A673 (cell line): ENCODE measurements at regions not wholly inside any gene's neighbourhood (a gene's known extent, or its start where the extent isn't known, plus 50 kb on each side); places are given as distances from the start of the nearest gene placed in this dataset.

Experiments used
- BruUV-seq: library from RNA; stranded (reverse); fragments of 400-500 nt; replicated peaks from 2 replicates; lab custom pipeline; 2021; lab: Mats Ljungman, UMichigan
- CTCF ChIA-PET: fragments of 300-600 bp; sonication (Branson Sonifier 250); formaldehyde crosslinking; loops from one replicate; lab custom pipeline; 2022; ENCODE audit warnings: antibody characterized with exemption; lab: Charles Lee
- POLR2A ChIA-PET: fragments of 300-600 bp; sonication (Branson Sonifier 250); formaldehyde crosslinking; loops from one replicate; lab custom pipeline; 2022; ENCODE audit warnings: antibody characterized with exemption; ENCODE audit not compliant: low non-redundant PET; lab: Charles Lee
- DNase-seq: peaks from one replicate; pipeline ENCODE4 v3.0.0-alpha.2; 2015; ENCODE audit warnings: low spot score
- H3K27ac ChIP-seq: fragments of 200-600 bp; sonication (generic); 2 replicates; pipeline ENCODE4 v1.5.1; 2016; ENCODE audit warnings: mixed run types, low read depth, mild to moderate bottlenecking, mixed read lengths, antibody characterized with exemption, low read length; ENCODE audit not compliant: poor library complexity, severe bottlenecking
- H3K27me3 ChIP-seq: fragments of 200-600 bp; sonication (generic); replicated peaks from 2 replicates; pipeline ENCODE4 v1.6.1; 2017; ENCODE audit warnings: mixed run types, low read depth, mild to moderate bottlenecking, mixed read lengths, antibody characterized with exemption, low read length; ENCODE audit not compliant: insufficient read depth, poor library complexity
- H3K36me3 ChIP-seq: fragments of 200-600 bp; sonication (generic); 2 replicates; pipeline ENCODE4 v1.6.1; 2016; ENCODE audit warnings: mixed run types, mild to moderate bottlenecking, mixed read lengths, antibody characterized with exemption, low read length; ENCODE audit not compliant: insufficient read depth, poor library complexity, severe bottlenecking
- H3K4me1 ChIP-seq: fragments of 200-600 bp; sonication (generic); 2 replicates; pipeline ENCODE4 v1.6.1; 2017; ENCODE audit warnings: mixed run types, mild to moderate bottlenecking, mixed read lengths, antibody characterized with exemption, low read length; ENCODE audit not compliant: insufficient read depth, poor library complexity, severe bottlenecking
- H3K4me3 ChIP-seq: fragments of 200-600 bp; sonication (generic); 2 replicates; pipeline ENCODE4 v1.5.1; 2016; ENCODE audit warnings: low read depth, mixed run types, mild to moderate bottlenecking, mixed read lengths, low read length; ENCODE audit not compliant: poor library complexity, severe bottlenecking
- H3K9me3 ChIP-seq: fragments of 200-600 bp; sonication (generic); 2 replicates; pipeline ENCODE4 v1.6.1; 2016; ENCODE audit warnings: mixed run types, low read depth, mild to moderate bottlenecking, mixed read lengths, antibody characterized with exemption, low read length; ENCODE audit not compliant: poor library complexity, severe bottlenecking
- EZH2 ChIP-seq: fragments of 200-600 bp; sonication (generic); IDR thresholded peaks from 2 replicates; pipeline ENCODE4 v1.6.1; 2017; ENCODE audit warnings: borderline replicate concordance, low read depth, mild to moderate bottlenecking, mixed read lengths, antibody characterized with exemption, low read length; ENCODE audit not compliant: poor library complexity, severe bottlenecking
- intact Hi-C: fragments of 100-400 bp; cut with micrococcal nuclease; formaldehyde crosslinking; loops from one replicate; pipeline ENCODE4 v1.10.0; 2022; ENCODE audit not compliant: unreplicated experiment
- TF ChIP-seq, protein P1 (sequence below): fragments of 300-800, 200-600 bp; sonication (generic); conservative IDR thresholded peaks from 2 replicates; pipeline ENCODE4 v1.5.1; 2017; ENCODE audit warnings: low read depth, mild to moderate bottlenecking, antibody characterized with exemption, low read length, moderate library complexity, mixed read lengths

DNA sequence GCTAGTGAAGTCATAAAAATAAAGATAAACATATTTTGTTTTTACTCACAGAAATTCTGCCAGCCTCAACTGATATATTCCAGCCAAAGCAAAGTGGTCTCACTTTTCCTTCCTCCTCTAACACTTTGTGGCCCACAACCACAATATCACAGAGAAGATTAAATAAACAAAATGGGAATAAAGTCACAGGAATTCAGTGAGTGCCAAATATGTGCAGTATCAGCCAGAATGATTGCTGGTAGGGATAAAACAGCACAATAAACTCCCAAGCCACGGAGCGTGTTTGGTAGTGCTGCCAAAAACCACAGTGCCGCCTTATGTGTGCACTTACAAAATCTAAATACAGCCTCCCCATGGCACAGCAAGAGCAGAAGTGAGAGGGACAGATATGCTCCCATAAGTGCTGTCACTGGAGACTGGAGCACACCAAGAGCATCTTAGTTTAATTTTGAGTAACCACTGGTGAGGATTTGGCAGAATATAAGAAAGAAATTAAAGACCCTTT, 155.8 kb downstream of the POM121L12 start:
- TF ChIP-seq, protein P1, sequence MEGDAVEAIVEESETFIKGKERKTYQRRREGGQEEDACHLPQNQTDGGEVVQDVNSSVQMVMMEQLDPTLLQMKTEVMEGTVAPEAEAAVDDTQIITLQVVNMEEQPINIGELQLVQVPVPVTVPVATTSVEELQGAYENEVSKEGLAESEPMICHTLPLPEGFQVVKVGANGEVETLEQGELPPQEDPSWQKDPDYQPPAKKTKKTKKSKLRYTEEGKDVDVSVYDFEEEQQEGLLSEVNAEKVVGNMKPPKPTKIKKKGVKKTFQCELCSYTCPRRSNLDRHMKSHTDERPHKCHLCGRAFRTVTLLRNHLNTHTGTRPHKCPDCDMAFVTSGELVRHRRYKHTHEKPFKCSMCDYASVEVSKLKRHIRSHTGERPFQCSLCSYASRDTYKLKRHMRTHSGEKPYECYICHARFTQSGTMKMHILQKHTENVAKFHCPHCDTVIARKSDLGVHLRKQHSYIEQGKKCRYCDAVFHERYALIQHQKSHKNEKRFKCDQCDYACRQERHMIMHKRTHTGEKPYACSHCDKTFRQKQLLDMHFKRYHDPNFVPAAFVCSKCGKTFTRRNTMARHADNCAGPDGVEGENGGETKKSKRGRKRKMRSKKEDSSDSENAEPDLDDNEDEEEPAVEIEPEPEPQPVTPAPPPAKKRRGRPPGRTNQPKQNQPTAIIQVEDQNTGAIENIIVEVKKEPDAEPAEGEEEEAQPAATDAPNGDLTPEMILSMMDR = no peak
- TF ChIP-seq EZH2 = no peak
- intact Hi-C loops = no loop called here
- no peaks in the 10 kb centered on the region for H3K4me1 ChIP-seq
- H3K4me3 ChIP-seq = no peak overlapping the region
- BruUV-seq = no TSS peak
- peaks cover 25% of the 10 kb centered on the region for H3K9me3 ChIP-seq
- H3K27me3 ChIP-seq = no peaks in the 10 kb centered on the region
- no peak overlapping the region for H3K27ac ChIP-seq
- CTCF ChIA-PET = no interaction called here
- DNase-seq = no peak
- no peaks in the 10 kb centered on the region for H3K36me3 ChIP-seq
- POLR2A ChIA-PET = interaction anchor here (0.6 kb wide), 1 partner anchor 50 kb away, joined by 3 read pairs; no protein-coding TSS in a partner anchor

DNA sequence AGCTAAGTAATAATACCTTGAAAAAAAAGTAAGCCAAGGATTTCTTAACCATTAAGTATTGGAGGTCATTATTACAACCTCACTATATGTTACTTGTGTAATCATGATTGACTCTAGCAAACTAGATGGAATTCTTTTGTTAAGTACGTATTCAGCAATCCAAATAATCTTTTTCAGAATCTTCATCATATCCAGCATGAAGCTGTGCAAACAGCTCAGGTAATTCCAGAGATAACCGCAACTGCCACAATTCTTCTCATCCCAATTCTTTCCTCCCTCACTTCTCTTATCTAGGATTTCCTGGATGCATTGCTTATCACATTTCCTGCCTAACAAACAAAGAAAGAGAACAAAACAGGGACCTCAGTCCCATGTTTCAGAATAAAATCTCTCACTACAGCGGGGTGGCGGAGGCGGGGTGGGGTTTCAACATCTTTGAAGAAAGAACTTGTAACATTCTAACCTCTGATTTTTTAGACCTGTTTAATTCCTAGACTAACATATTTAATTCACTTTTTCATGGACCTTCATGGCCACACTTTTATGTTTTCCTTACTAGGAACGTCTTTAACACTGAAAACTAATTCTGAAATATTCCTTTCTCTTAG, 156.5 kb downstream of the POM121L12 start:
- BruUV-seq = no TSS peak
- no peaks in the 10 kb centered on the region for H3K36me3 ChIP-seq
- H3K9me3 ChIP-seq = peaks cover 25% of the 10 kb centered on the region
- no peaks in the 10 kb centered on the region for H3K27me3 ChIP-seq
- ChIA-PET POLR2A (no interaction called here), CTCF (no interaction called here)
- no peak for TF ChIP-seq EZH2
- TF ChIP-seq, protein P1 = no peak
- no peaks in the 10 kb centered on the region for H3K4me1 ChIP-seq
- intact Hi-C loops = no loop called here
- DNase-seq = no peak
- H3K4me3 ChIP-seq = no peak overlapping the region
- H3K27ac ChIP-seq = no peak overlapping the region

DNA sequence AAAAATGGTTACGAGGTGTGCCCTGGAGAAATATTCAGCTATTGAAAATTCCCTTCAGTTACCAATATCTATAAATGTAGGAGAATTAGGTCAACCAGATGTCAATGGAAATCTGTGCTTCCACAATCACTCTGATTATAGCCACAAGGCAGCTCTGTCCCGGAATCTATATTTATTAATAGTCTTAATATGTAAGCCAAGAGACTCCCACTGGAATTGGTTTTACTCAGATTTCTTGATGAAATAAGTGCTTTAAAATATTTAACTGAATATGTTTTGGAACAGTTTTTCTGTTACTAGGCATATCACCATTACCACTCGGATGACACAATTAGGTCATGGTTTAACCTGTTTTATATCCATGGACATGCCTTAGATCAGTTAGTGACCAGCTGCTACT, 169.6 kb downstream of the POM121L12 start:
- H3K27ac ChIP-seq = no peak overlapping the region
- BruUV-seq = no TSS peak
- CTCF ChIA-PET = no interaction called here
- POLR2A ChIA-PET = no interaction called here
- TF ChIP-seq, protein P1 = no peak
- TF ChIP-seq EZH2 = no peak
- H3K9me3 ChIP-seq = peaks cover 72% of the 10 kb centered on the region
- no peak overlapping the region for H3K4me3 ChIP-seq
- no peaks in the 10 kb centered on the region for H3K4me1 ChIP-seq
- DNase-seq = no peak
- H3K27me3 ChIP-seq = no peaks in the 10 kb centered on the region
- intact Hi-C loops = no loop called here
- H3K36me3 ChIP-seq = no peaks in the 10 kb centered on the region
